WTC11 (cell line): ENCODE measurements at regions not wholly inside any gene's neighbourhood (a gene's known extent, or its start where the extent isn't known, plus 50 kb on each side); places are given as distances from the start of the nearest gene placed in this dataset.

Experiments
- ATAC-seq: fragments of 200-7000 bp; cut with Tn5 transposase; 2 replicates; pipeline ENCODE4 v1.10.0; 2021; ENCODE audit warnings: mild to moderate bottlenecking, moderate library complexity
- CTCF ChIA-PET: fragments of 300-600 bp; sonication (Branson Sonifier 250); formaldehyde crosslinking; loops from one replicate; lab custom pipeline; 2021; ENCODE audit warnings: antibody characterized with exemption; lab: Charles Lee
- POLR2A ChIA-PET: fragments of 350-600 bp; sonication (Branson Sonifier 250); formaldehyde crosslinking; loops from one replicate; lab custom pipeline; 2021; ENCODE audit warnings: antibody characterized with exemption; lab: Charles Lee
- DNase-seq: peaks from one replicate; pipeline ENCODE4 v3.0.0; 2021; ENCODE audit warnings: low spot score
- H3K27ac Mint-ChIP-seq: 2 replicates; pipeline ENCODE4 v1.8.0; 2021; ENCODE audit warnings: mixed read lengths
- H3K27me3 Mint-ChIP-seq: 2 replicates; pipeline ENCODE4 v1.8.0; 2021; ENCODE audit warnings: low read depth, mild to moderate bottlenecking, moderate library complexity, mixed read lengths
- H3K36me3 Mint-ChIP-seq: 2 replicates; pipeline ENCODE4 v1.8.0; 2021; ENCODE audit warnings: mixed read lengths
- H3K4me1 Mint-ChIP-seq: 2 replicates; pipeline ENCODE4 v1.8.0; 2022; ENCODE audit warnings: mixed read lengths
- H3K4me3 Mint-ChIP-seq: 2 replicates; pipeline ENCODE4 v1.8.0; 2021; ENCODE audit warnings: mild to moderate bottlenecking, moderate library complexity, mixed read lengths
- H3K9me3 Mint-ChIP-seq: 2 replicates; pipeline ENCODE4 v1.8.0; 2021; ENCODE audit warnings: mixed read lengths
- ATF6 ChIP-seq: sonication (generic); formaldehyde crosslinking; IDR thresholded peaks from 2 replicates; pipeline ENCODE4 v1.8.1; 2023; ENCODE audit warnings: mild to moderate bottlenecking, missing genetic modification reagents
- CTCF ChIP-seq: fragments of 200-600 bp; IDR thresholded peaks from 2 replicates; pipeline ENCODE4 v1.8.0; 2022; ENCODE audit warnings: antibody characterized with exemption
- E2F4 ChIP-seq: sonication (generic); formaldehyde crosslinking; IDR thresholded peaks from 2 replicates; pipeline ENCODE4 v1.8.1; 2022; ENCODE audit warnings: low read depth, mild to moderate bottlenecking, moderate library complexity, missing genetic modification reagents, borderline replicate concordance
- E2F5 ChIP-seq: sonication (generic); formaldehyde crosslinking; IDR thresholded peaks from 2 replicates; pipeline ENCODE4 v1.8.1; 2022; ENCODE audit warnings: mild to moderate bottlenecking, moderate library complexity, missing genetic modification reagents
- ESRRA ChIP-seq: sonication (generic); formaldehyde crosslinking; IDR thresholded peaks from 2 replicates; pipeline ENCODE4 v1.8.1; 2022; ENCODE audit warnings: mild to moderate bottlenecking, missing genetic modification reagents, borderline replicate concordance
- HMGA2 ChIP-seq: fragments of 250-450 bp; sonication (Bioruptor Pico); IDR thresholded peaks from 2 replicates; pipeline ENCODE4 v1.4.0; 2021; ENCODE audit warnings: mild to moderate bottlenecking, moderate library complexity
- MLX ChIP-seq: sonication (generic); formaldehyde crosslinking; IDR thresholded peaks from 2 replicates; pipeline ENCODE4 v1.8.1; 2023; ENCODE audit warnings: mild to moderate bottlenecking, missing genetic modification reagents, moderate library complexity
- MXD4 ChIP-seq: fragments of 250-450 bp; sonication (Bioruptor Pico); IDR thresholded peaks from 2 replicates; pipeline ENCODE4 v1.8.0; 2021; ENCODE audit warnings: mild to moderate bottlenecking, moderate library complexity, borderline replicate concordance
- NFATC4 ChIP-seq: fragments of 250-450 bp; sonication (Bioruptor Pico); IDR thresholded peaks from 2 replicates; pipeline ENCODE4 v1.9.0; 2021; ENCODE audit warnings: mild to moderate bottlenecking
- NFE2L1 ChIP-seq: sonication (generic); formaldehyde crosslinking; IDR thresholded peaks from 2 replicates; pipeline ENCODE4 v1.8.1; 2023; ENCODE audit warnings: missing genetic modification reagents
- NR1H2 ChIP-seq: sonication (generic); formaldehyde crosslinking; IDR thresholded peaks from 2 replicates; pipeline ENCODE4 v1.9.0; 2021; ENCODE audit warnings: mild to moderate bottlenecking, moderate library complexity, missing genetic modification reagents
- NR2C2 ChIP-seq: sonication (generic); formaldehyde crosslinking; IDR thresholded peaks from 2 replicates; pipeline ENCODE4 v1.8.0; 2022; ENCODE audit warnings: mild to moderate bottlenecking, missing genetic modification reagents
- OVOL2 ChIP-seq: fragments of 250-450 bp; sonication (Bioruptor Pico); IDR thresholded peaks from 2 replicates; pipeline ENCODE4 v1.9.0; 2021; ENCODE audit warnings: mild to moderate bottlenecking, borderline replicate concordance
- PRRX2 ChIP-seq: fragments of 250-450 bp; sonication (Bioruptor Pico); IDR thresholded peaks from 2 replicates; pipeline ENCODE4 v1.8.0; 2021; ENCODE audit warnings: mild to moderate bottlenecking
- SMAD4 ChIP-seq: sonication (generic); formaldehyde crosslinking; IDR thresholded peaks from 2 replicates; pipeline ENCODE4 v1.8.0; 2022; ENCODE audit warnings: mild to moderate bottlenecking, missing genetic modification reagents
- SOX15 ChIP-seq: fragments of 250-450 bp; sonication (Bioruptor Pico); IDR thresholded peaks from 2 replicates; pipeline ENCODE4 v1.9.0; 2021; ENCODE audit warnings: mild to moderate bottlenecking
- SP1 ChIP-seq: sonication (generic); formaldehyde crosslinking; conservative IDR thresholded peaks from 2 replicates; pipeline ENCODE4 v1.8.1; 2022; ENCODE audit warnings: missing genetic modification reagents
- TP53 ChIP-seq: sonication (generic); formaldehyde crosslinking; IDR thresholded peaks from 2 replicates; pipeline ENCODE4 v1.8.1; 2023; ENCODE audit warnings: mild to moderate bottlenecking, missing genetic modification reagents
- ZNF219 ChIP-seq: sonication (generic); formaldehyde crosslinking; IDR thresholded peaks from 2 replicates; pipeline ENCODE4 v1.8.0; 2023; ENCODE audit warnings: missing genetic modification reagents, mild to moderate bottlenecking, borderline replicate concordance
- ZNF263 ChIP-seq: sonication (generic); formaldehyde crosslinking; IDR thresholded peaks from 2 replicates; pipeline ENCODE4 v1.8.1; 2022; ENCODE audit warnings: low read depth, mild to moderate bottlenecking, moderate library complexity, missing genetic modification reagents
- ZNF317 ChIP-seq: sonication (generic); formaldehyde crosslinking; IDR thresholded peaks from 2 replicates; pipeline ENCODE4 v1.8.1; 2023; ENCODE audit warnings: low read depth, mild to moderate bottlenecking, moderate library complexity, missing genetic modification reagents, borderline replicate concordance

GRCh38 chr16:73956587-73957494 lies 339.8 kb upstream of the PSMD7 start:
- no peak overlapping the region for H3K27ac Mint-ChIP-seq
- no peak for TF ChIP-seq NFE2L1 (CRISPR knock-in tag)
- TF ChIP-seq CTCF = peak; percentile 42; the same call in 1 of the 2 replicates
- H3K27me3 Mint-ChIP-seq = no peaks in the 10 kb centered on the region; the same call in 1 of the 2 replicates
- ATAC-seq = peak; percentile 67
- H3K9me3 Mint-ChIP-seq = peaks cover 12% of the 10 kb centered on the region
- H3K36me3 Mint-ChIP-seq = peaks cover 4% of the 10 kb centered on the region; the same call in 1 of the 2 replicates
- ChIA-PET POLR2A (no interaction called here), CTCF (interaction anchor here (0.5 to 3.7 kb wide), 29 partner anchors 9 to 1832 kb away, joined by 3 to 42 read pairs (median 4); no protein-coding TSS in a partner anchor)
- peak; percentile 73 for DNase-seq
- H3K4me1 Mint-ChIP-seq = no peaks in the 10 kb centered on the region; the same call in 1 of the 2 replicates
- H3K4me3 Mint-ChIP-seq = no peak overlapping the region

GRCh38 chr16:73955702-73956101 lies 340.9 kb upstream of the PSMD7 start:
- no peak for TF ChIP-seq ATF6 (CRISPR knock-in tag)
- TF ChIP-seq ZNF317 (CRISPR knock-in tag) = no peak
- TF ChIP-seq MXD4 = no peak
- TF ChIP-seq E2F5 (CRISPR knock-in tag) = no peak
- no peak for TF ChIP-seq TP53 (CRISPR knock-in tag)
- TF ChIP-seq PRRX2 = no peak
- no peak for TF ChIP-seq HMGA2 (CRISPR knock-in tag)
- no peak for TF ChIP-seq ESRRA (CRISPR knock-in tag)
- no peak for TF ChIP-seq ZNF263 (CRISPR knock-in tag)
- TF ChIP-seq NR1H2 (CRISPR knock-in tag) = no peak
- TF ChIP-seq E2F4 (CRISPR knock-in tag) = no peak
- peaks cover 3% of the 10 kb centered on the region for H3K9me3 Mint-ChIP-seq
- ChIA-PET CTCF (interaction anchor here (1.5 to 3.7 kb wide), 7 partner anchors 17 to 212 kb away, joined by 6 to 42 read pairs (median 13); no protein-coding TSS in a partner anchor), POLR2A (no interaction called here)
- ATAC-seq = no peak
- H3K27ac Mint-ChIP-seq = no peak overlapping the region
- H3K27me3 Mint-ChIP-seq = no peaks in the 10 kb centered on the region; the same call in 1 of the 2 replicates
- DNase-seq = no peak
- peaks cover 4% of the 10 kb centered on the region; the same call in 1 of the 2 replicates for H3K4me1 Mint-ChIP-seq
- no peak overlapping the region for H3K4me3 Mint-ChIP-seq
- H3K36me3 Mint-ChIP-seq = no peaks in the 10 kb centered on the region

GRCh38 chr16:73955255-73955654 lies 341.4 kb upstream of the PSMD7 start:
- TF ChIP-seq SMAD4 (CRISPR knock-in tag) = no peak
- TF ChIP-seq OVOL2 (CRISPR knock-in tag) = no peak
- no peak for TF ChIP-seq ZNF219
- no peak for TF ChIP-seq SP1
- TF ChIP-seq ZNF263 (CRISPR knock-in tag) = no peak
- no peak for TF ChIP-seq NFATC4 (CRISPR knock-in tag)
- TF ChIP-seq MLX (CRISPR knock-in tag) = no peak
- TF ChIP-seq SOX15 (CRISPR knock-in tag) = no peak
- TF ChIP-seq ZNF317 (CRISPR knock-in tag) = no peak
- TF ChIP-seq NR2C2 (CRISPR knock-in tag) = no peak
- CTCF ChIA-PET = interaction anchor here (0.9 to 2.4 kb wide), 3 partner anchors 64 to 211 kb away, joined by 3 to 16 read pairs (median 15); no protein-coding TSS in a partner anchor

More at GRCh38 chr16:73955255-73955654, 341.4 kb upstream of the PSMD7 start:
- no peak overlapping the region for H3K27ac Mint-ChIP-seq
- ATAC-seq (no peak), DNase-seq (no peak)
- H3K9me3 Mint-ChIP-seq = 0 out of 2 replicates have a peak, but pooled peaks cover 2% of the 10 kb centered on the region
- H3K4me1 Mint-ChIP-seq = peaks cover 4% of the 10 kb centered on the region; the same call in 1 of the 2 replicates
- H3K4me3 Mint-ChIP-seq = no peak overlapping the region
- H3K27me3 Mint-ChIP-seq = no peaks in the 10 kb centered on the region; the same call in 1 of the 2 replicates
- POLR2A ChIA-PET = no interaction called here
- H3K36me3 Mint-ChIP-seq = no peaks in the 10 kb centered on the region
